Suprapubic skin (tissue), 4 donors: ENCODE measurements at regions not wholly inside any gene's neighbourhood (a gene's known extent, or its start where the extent isn't known, plus 50 kb on each side); places are given as distances from the start of the nearest gene placed in this dataset.

ENCODE experiments used
- CTCF ChIP-seq, 2 donors: fragments of 200-600 bp in 1 of 2; fragments of 450-650 bp in 1 of 2; sonication (generic) in 1 of 2; IDR thresholded peaks; one replicate each; pipeline ENCODE4 v1.5.1; 2016 to 2019; ENCODE audit warnings: antibody characterized with exemption in 2 of 2, mild to moderate bottlenecking in 1 of 2, moderate library complexity in 1 of 2
- EP300 ChIP-seq: sonication (generic); formaldehyde crosslinking; IDR thresholded peaks from one replicate; pipeline ENCODE4 v1.6.1; 2017; ENCODE audit warnings: antibody characterized with exemption
- POLR2A ChIP-seq, 2 donors: fragments of 450-650 bp; IDR thresholded peaks; one replicate each; pipeline ENCODE4 v1.6.1; 2017; ENCODE audit warnings: antibody characterized with exemption in 2 of 2, mild to moderate bottlenecking in 2 of 2, moderate library complexity in 2 of 2
- POLR2AphosphoS5 ChIP-seq, 3 donors: sonication (generic); formaldehyde crosslinking; IDR thresholded peaks; one replicate each; pipeline ENCODE4 v1.6.1; 2017; ENCODE audit warnings: antibody characterized with exemption in 3 of 3

GRCh38 chr2:128631698-128632500, 313.2 kb upstream of the HS6ST1 start:
- no peak for TF ChIP-seq CTCF (IDR thresholded peaks at IDR 0.05)
- TF ChIP-seq POLR2AphosphoS5 (IDR thresholded peaks at IDR 0.05): no peak
- no peak for TF ChIP-seq POLR2A (IDR thresholded peaks at IDR 0.05)
- no peak for TF ChIP-seq EP300
